Aorta (tissue), 5 donors: ENCODE measurements at regions not wholly inside any gene's neighbourhood (a gene's known extent, or its start where the extent isn't known, plus 50 kb on each side); places are given as distances from the start of the nearest gene placed in this dataset.

Source experiments
- ATAC-seq: fragments of 200-7000 bp; cut with Tn5 transposase; one replicate; pipeline ENCODE4 v1.9.1; 2022; ENCODE audit warnings: moderate library complexity; ENCODE audit not compliant: low FRiP score
- DNase-seq, 2 donors: peaks; one replicate each; pipeline ENCODE4 v3.0.0-alpha.2; 2020
- H3K27ac ChIP-seq, 2 donors: one replicate each; pipeline ENCODE4 v1.5.1; 2013; ENCODE audit warnings: low read length in 2 of 2, mild to moderate bottlenecking in 2 of 2, moderate library complexity in 2 of 2, control low read depth in 1 of 2, inconsistent platforms in 1 of 2, low read depth in 1 of 2
- H3K27me3 ChIP-seq, 2 donors: one replicate each; pipeline ENCODE4 v1.6.1; 2013; ENCODE audit warnings: control low read depth in 1 of 2, low read length in 1 of 2, mild to moderate bottlenecking in 1 of 2, moderate library complexity in 1 of 2; ENCODE audit not compliant: insufficient read depth in 2 of 2, control insufficient read depth in 1 of 2
- H3K36me3 ChIP-seq, 2 donors: one replicate each; pipeline ENCODE4 v1.6.1; 2013; ENCODE audit warnings: control low read depth in 1 of 2, low read length in 1 of 2, mild to moderate bottlenecking in 1 of 2; ENCODE audit not compliant: insufficient read depth in 2 of 2, control insufficient read depth in 1 of 2
- H3K4me1 ChIP-seq, 2 donors: one replicate each; pipeline ENCODE4 v1.6.1; 2013; ENCODE audit warnings: low read length in 2 of 2, control low read depth in 1 of 2, mild to moderate bottlenecking in 1 of 2, moderate library complexity in 1 of 2; ENCODE audit not compliant: insufficient read depth in 2 of 2, control insufficient read depth in 1 of 2
- H3K4me3 ChIP-seq, 2 donors: one replicate each; pipeline ENCODE4 v1.5.1; 2013; ENCODE audit warnings: low read length in 2 of 2, control low read depth in 1 of 2, mild to moderate bottlenecking in 1 of 2
- H3K9me3 ChIP-seq: one replicate; pipeline ENCODE4 v1.6.1; 2013; ENCODE audit warnings: mild to moderate bottlenecking, low read length; ENCODE audit not compliant: control insufficient read depth
- WGBS, 2 donors: extraction: QIAGEN DNeasy Blood & Tissue Kit; methylation state at CpG; one replicate each; pipeline ENCODE4 v1.1.7; 2013; 5-methylcytosine and 5-hydroxymethylcytosine counted together
- intact Hi-C, 2 donors: fragments of 100-400 bp; cut with DNase I; formaldehyde crosslinking; loops; one replicate each; pipeline versions ENCODE4 v1.14.2 to v1.15.0; 2022
- donor health status: healthy with polysubstance abuse.
- donor health status: Bipolar disorder and iron deficiency.
- donor health status: DM: no; HTN: no; CAD: no.
- donor health status: DM: no; HTN: no; CAD: no.
- donor health status: DM: yes; HTN: yes; CAD: no.

DNA sequence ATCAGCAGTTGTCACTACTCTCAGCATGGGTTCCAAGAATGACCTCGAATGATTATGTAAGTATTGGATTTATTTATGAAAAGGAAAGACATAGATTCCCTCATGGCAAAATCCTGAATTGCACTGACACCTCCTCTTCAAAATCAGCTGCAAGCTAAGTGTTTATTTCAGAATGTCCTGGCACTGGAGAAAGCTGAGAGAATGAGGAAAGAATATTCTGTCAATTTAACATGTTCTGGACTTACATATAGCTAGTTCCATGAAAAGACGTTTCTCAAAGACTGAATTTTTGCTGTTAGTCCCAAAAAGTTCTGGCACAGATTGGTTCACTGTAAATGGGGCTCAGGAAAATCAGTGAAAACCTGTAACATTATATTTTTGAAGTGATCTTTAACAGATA lies 120.3 kb downstream of the NREP start:
- no peak for ATAC-seq
- no peaks in the 10 kb centered on the region for H3K36me3 ChIP-seq
- H3K27me3 ChIP-seq = no peaks in the 10 kb centered on the region
- no peak overlapping the region for H3K4me3 ChIP-seq
- WGBS, 2 donors = 48 to 53% methylated on average over 2 of the region's 2 CpGs
- no peak overlapping the region for H3K27ac ChIP-seq
- intact Hi-C loops = no loop called here
- H3K9me3 ChIP-seq = peaks cover 6% of the 10 kb centered on the region
- peaks cover 3 to 4% of the 10 kb centered on the region in 2 donors for H3K4me1 ChIP-seq
- DNase-seq = no peak

DNA sequence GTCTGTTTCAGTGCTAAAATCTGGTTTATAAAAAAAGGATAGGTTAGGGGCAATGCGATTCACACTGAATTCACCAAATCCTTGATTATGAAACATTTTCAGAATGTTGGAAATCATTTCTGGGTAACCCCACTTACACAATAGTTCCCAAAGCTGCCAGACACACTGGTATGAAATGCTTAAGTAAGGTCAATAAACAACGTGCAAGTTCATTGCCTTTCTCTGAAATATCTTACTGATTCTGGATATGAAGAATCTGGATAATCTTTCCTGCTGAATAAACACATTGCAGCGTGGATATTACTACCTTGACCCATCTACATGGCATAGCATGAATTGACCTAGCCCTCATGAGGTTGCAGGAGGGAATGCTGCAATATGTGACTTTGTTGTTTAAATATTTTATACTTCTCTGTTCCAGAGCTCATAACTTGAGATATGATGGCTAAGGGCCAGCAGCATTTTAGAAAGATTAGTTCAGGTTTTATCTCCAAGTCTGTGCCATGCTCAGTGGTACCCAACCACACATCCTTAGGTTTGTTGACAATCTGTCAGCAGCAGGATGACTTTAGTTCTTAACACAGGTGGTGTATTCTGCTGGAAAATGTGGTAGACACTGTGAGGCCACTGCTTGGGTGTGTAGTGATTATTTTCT lies 121.0 kb downstream of the NREP start:
- Histone ChIP-seq H3K27ac (no peak overlapping the region), H3K36me3 (no peaks in the 10 kb centered on the region), H3K9me3 (peaks cover 6% of the 10 kb centered on the region), H3K4me3 (no peak overlapping the region), H3K27me3 (no peaks in the 10 kb centered on the region), H3K4me1 (peaks cover 3 to 4% of the 10 kb centered on the region in 2 donors)
- DNase-seq (no peak), ATAC-seq (no peak)
- WGBS, 2 donors = 9 to 13% methylated on average over 3 of the region's 3 CpGs
- intact Hi-C loops = no loop called here

DNA sequence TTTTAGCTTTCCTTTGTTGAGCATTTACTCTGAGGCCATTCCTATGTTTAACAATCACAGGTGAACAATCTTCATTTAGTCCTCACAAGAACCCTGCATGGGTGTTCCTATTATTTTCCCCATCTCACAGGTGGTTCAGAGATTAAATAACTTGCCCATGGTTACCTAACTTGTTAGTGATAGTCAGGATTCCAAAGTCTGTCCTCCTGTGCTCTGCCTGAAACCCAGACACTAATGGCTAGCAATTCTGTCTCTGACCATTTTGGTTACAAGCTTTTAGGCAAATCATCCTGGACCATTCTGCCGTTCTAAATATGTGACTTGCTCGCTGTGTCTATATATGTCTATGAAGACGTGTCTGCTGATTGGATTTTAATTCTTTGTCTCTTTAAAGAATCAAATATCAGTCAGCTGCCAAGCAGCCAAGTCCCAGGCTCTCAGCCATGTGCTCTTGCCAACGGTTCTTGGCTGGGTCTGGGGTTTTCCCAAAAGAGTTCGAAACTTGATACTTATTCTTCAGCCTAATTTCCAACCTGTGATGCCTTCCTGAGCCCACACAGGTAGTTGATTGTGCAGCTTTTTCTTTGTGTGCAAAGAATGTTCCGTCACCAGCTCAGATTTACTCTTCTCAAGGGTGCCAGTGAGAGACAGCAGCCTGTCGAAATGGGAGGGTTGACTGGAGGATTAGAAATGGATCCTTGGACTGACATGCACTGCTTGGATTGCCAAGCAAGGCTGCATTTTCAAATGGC lies 121.7 kb downstream of the NREP start:
- peaks cover 6% of the 10 kb centered on the region for H3K9me3 ChIP-seq
- H3K27me3 ChIP-seq = no peaks in the 10 kb centered on the region
- intact Hi-C loops = no loop called here
- no peak for ATAC-seq
- H3K4me1 ChIP-seq = peaks cover 3 to 4% of the 10 kb centered on the region in 2 donors
- H3K36me3 ChIP-seq = no peaks in the 10 kb centered on the region
- no peak overlapping the region for H3K27ac ChIP-seq
- 3 to 7% methylated on average over 7 of the region's 7 CpGs for WGBS, 2 donors
- H3K4me3 ChIP-seq = peak overlapping the region in 1 of 2 donors; percentile 12
- DNase-seq = no peak

DNA sequence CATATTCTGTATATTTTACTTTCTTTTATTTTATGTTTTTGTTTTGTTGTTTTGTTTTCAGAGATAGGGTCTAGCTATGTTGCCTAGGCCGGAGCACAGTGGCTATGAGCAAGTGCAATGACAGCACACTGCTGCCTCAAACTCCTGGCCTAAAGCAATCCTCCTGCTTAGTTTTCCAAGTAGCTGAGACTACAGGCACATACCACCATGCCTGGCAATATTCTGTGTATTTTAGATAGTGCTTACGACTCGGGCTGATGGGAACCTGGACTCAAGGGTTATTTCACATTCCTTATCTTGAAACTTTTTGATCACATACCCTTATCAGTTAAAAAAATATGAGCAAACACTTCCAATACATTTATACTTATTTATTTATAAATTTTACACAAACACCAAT lies 119.0 kb upstream of the STARD4 start:
- no peak for DNase-seq
- WGBS, 2 donors = 41 to 51% methylated on average over 3 of the region's 3 CpGs
- Histone ChIP-seq H3K4me3 (no peak overlapping the region), H3K27me3 (no peaks in the 10 kb centered on the region), H3K4me1 (peaks cover 3 to 4% of the 10 kb centered on the region in 2 donors), H3K27ac (no peak overlapping the region), H3K9me3 (no peaks in the 10 kb centered on the region), H3K36me3 (no peaks in the 10 kb centered on the region)
- intact Hi-C loops = no loop called here
- ATAC-seq = no peak

DNA sequence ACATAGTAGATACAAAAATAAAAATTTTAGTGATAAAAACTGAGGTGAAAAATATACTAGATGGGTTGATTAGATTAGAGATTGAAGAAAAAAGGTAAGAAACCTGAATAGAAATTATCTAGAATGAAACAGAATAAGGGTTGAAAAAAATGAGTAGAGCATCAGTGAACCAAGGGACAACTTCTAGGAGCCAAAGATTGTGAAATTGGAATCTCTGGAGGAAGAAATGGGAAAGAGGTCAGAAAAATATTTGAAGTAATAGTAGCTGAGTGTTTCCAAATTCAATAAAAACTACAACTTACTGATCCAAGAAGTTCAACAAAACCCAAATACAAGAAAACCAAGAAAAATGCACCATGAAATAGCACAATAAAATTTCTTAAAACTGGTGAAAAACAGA lies 116.6 kb upstream of the STARD4 start:
- H3K9me3 ChIP-seq = no peaks in the 10 kb centered on the region
- peak; percentile 57 for ATAC-seq
- intact Hi-C loops = no loop called here

DNA sequence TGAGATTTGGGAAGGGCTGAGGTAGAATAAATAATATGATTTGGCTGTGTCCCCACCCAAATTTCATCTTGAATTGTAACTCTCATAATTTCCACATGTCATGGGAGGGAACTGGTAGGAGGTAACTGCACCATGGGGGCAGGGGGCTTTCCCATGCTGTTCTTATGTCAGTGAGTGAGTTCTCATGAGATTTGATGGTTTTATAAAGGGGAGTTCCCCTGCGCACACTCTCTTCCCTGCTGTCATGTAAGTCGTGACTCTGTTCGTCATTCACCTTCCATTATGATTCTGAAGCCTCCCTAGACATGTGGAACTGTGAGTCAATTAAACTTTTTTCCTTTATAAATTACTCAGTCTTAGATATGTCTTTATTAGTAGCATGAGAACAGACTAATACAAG lies 115.5 kb upstream of the STARD4 start:
- no peaks in the 10 kb centered on the region for H3K4me1 ChIP-seq
- no peak for DNase-seq
- H3K27me3 ChIP-seq = no peaks in the 10 kb centered on the region
- 96 to 97% methylated on average over 3 of the region's 3 CpGs for WGBS, 2 donors
- H3K9me3 ChIP-seq = no peaks in the 10 kb centered on the region
- H3K4me3 ChIP-seq = no peak overlapping the region
- intact Hi-C loops = no loop called here
- no peaks in the 10 kb centered on the region for H3K36me3 ChIP-seq
- ATAC-seq = no peak
- H3K27ac ChIP-seq = no peak overlapping the region

More for the DNA sequence above, 116.6 kb upstream of the STARD4 start:
- Histone ChIP-seq H3K36me3 (no peaks in the 10 kb centered on the region), H3K27ac (no peak overlapping the region), H3K27me3 (no peaks in the 10 kb centered on the region), H3K4me1 (no peaks in the 10 kb centered on the region), H3K4me3 (no peak overlapping the region)
- no peak for DNase-seq

DNA sequence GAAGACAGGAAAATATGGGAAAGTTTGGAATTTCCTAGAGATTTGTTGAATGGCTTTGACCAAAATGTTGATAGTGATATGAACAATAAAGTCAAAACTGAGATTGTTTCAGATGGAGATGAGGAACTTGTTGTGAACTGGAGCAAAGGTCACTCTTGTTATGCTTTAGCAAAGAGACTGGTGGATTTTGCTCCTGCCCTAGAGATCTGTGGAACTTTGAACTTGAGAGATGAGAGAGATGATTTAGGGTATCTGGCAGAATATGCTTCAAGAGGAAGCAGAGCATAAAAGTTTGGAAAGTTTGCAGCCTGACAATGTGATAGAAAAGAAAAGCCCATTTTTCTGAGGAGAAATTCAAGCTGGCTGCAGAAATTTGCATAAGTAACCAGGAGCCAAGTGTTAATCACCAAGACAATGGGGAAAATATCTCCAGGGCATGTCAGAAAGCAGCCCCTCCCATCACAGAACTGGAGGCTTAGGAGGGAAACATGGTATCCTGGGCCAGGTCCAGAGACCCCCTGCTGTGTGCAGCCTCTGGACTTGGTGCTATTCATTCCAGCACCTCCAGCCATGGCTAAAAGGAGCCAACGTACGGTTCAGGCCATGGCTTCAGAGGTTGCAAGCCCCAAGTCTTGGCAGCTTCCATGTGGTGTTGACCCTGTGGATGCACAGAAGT lies 114.3 kb upstream of the STARD4 start:
- H3K36me3 ChIP-seq = no peaks in the 10 kb centered on the region
- no peak overlapping the region for H3K4me3 ChIP-seq
- intact Hi-C loops = no loop called here
- no peaks in the 10 kb centered on the region for H3K27me3 ChIP-seq
- DNase-seq (no peak), ATAC-seq (no peak)
- H3K9me3 ChIP-seq = no peaks in the 10 kb centered on the region
- no peaks in the 10 kb centered on the region for H3K4me1 ChIP-seq
- 84 to 92% methylated on average over 2 of the region's 2 CpGs for WGBS, 2 donors
- H3K27ac ChIP-seq = no peak overlapping the region

DNA sequence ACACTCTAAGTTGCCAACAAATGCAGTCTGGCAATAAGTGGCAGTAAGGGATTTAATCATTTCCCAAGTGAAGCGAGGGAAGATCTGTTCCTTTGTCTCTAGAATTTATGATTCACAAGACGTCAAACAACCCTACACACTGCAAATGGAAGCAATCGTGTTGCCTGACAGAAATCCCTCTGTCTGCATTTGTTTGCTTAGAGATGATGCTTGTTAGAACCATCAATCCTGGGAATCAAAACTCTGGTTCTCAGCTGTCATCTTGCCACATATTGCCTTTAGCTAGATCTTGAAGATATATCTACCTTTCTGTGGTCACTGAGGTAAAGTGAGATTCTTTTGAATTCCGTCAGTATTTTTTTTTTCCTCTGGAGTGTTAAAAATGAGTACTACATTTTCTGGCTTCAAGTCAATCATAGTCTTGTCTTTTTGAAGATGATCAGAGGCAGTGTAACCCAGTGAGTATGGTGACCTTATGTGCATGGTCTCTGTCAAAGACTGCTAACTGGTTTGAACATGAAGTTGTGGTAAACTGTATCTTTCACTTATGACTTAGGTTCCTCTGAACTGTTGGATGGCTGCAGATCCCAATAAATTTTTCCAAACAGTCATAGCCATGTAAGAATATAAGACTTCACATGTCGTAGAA lies 106.4 kb upstream of the STARD4 start:
- no peak overlapping the region for H3K27ac ChIP-seq
- no peak for ATAC-seq
- H3K9me3 ChIP-seq = no peaks in the 10 kb centered on the region
- no peak overlapping the region for H3K4me3 ChIP-seq
- no peak for DNase-seq
- H3K4me1 ChIP-seq = no peaks in the 10 kb centered on the region
- intact Hi-C loops = no loop called here
- no peaks in the 10 kb centered on the region for H3K36me3 ChIP-seq
- H3K27me3 ChIP-seq = no peaks in the 10 kb centered on the region
- 90 to 94% methylated on average over 5 of the region's 5 CpGs for WGBS, 2 donors
